Neural cell (in vitro differentiated cells): ENCODE measurements at regions not wholly inside any gene's neighbourhood (a gene's known extent, or its start where the extent isn't known, plus 50 kb on each side); places are given as distances from the start of the nearest gene placed in this dataset.

Experiments
- H2AFZ ChIP-seq: fragments of 200-600, 300-800 bp; sonication (generic), shearing (Covaris generic); 2 replicates; pipeline ENCODE4 v1.6.0; 2014; ENCODE audit warnings: low read depth, mild to moderate bottlenecking, antibody characterized with exemption, low read length, moderate library complexity
- H3F3A ChIP-seq: fragments of 200-600 bp; shearing (Covaris generic); 2 replicates; pipeline ENCODE4 v1.6.1; 2016; ENCODE audit warnings: mild to moderate bottlenecking, moderate library complexity, mixed read lengths, antibody characterized with exemption, low read length; ENCODE audit not compliant: insufficient read depth, poor library complexity, severe bottlenecking
- H3K27ac ChIP-seq: fragments of 200-600, 300-800 bp; sonication (generic), shearing (Covaris generic); 2 replicates; pipeline ENCODE4 v1.5.1; 2014; ENCODE audit warnings: mild to moderate bottlenecking, low read length, moderate library complexity
- H3K27me3 ChIP-seq: fragments of 300-800, 200-600 bp; sonication (generic), shearing (Covaris generic); 2 replicates; pipeline ENCODE4 v1.6.0; 2014; ENCODE audit warnings: mild to moderate bottlenecking, low read depth, low read length, moderate library complexity; ENCODE audit not compliant: insufficient read depth
- H3K36me3 ChIP-seq: fragments of 300-800, 200-600 bp; sonication (generic), shearing (Covaris generic); 2 replicates; pipeline ENCODE4 v1.5.1; 2014; ENCODE audit warnings: mild to moderate bottlenecking, antibody characterized with exemption, low read length, moderate library complexity; ENCODE audit not compliant: insufficient read depth
- H3K4me2 ChIP-seq: fragments of 300-800, 200-600 bp; sonication (generic), shearing (Covaris generic); 2 replicates; pipeline ENCODE4 v1.6.0; 2014; ENCODE audit warnings: mild to moderate bottlenecking, low read length
- H3K4me3 ChIP-seq: fragments of 300-800, 200-600 bp; sonication (generic), shearing (Covaris generic); 2 replicates; pipeline ENCODE4 v1.5.1; 2014; ENCODE audit warnings: mild to moderate bottlenecking, low read length, moderate library complexity
- H3K79me2 ChIP-seq: fragments of 200-600 bp; shearing (Covaris generic); replicated peaks from 2 replicates; pipeline ENCODE4 v1.6.0; 2014; ENCODE audit warnings: mild to moderate bottlenecking, low read length, moderate library complexity; ENCODE audit not compliant: insufficient read depth
- H3K9ac ChIP-seq: fragments of 300-800, 200-600 bp; sonication (generic), shearing (Covaris generic); 2 replicates; pipeline ENCODE4 v1.6.1; 2016; ENCODE audit warnings: mild to moderate bottlenecking, low read length, mixed read lengths
- H3K9me2 ChIP-seq: fragments of 200-600 bp; shearing (Covaris generic); 2 replicates; pipeline ENCODE4 v1.6.1; 2016; ENCODE audit warnings: mild to moderate bottlenecking, low read length, mixed read lengths; ENCODE audit not compliant: insufficient read depth
- H3K9me3 ChIP-seq: fragments of 200-600, 300-800 bp; sonication (generic), shearing (Covaris generic); 2 replicates; pipeline ENCODE4 v1.6.1; 2016; ENCODE audit warnings: mild to moderate bottlenecking, mixed run types, low read length, moderate library complexity, mixed read lengths
- H4K20me1 ChIP-seq: fragments of 200-600 bp; shearing (Covaris generic); 2 replicates; pipeline ENCODE4 v1.6.1; 2016; ENCODE audit warnings: mild to moderate bottlenecking, mixed run types; ENCODE audit not compliant: insufficient read depth
- CTCF ChIP-seq: fragments of 450-650 bp; IDR thresholded peaks from 2 replicates; pipeline ENCODE4 v1.5.1; 2014; ENCODE audit warnings: antibody characterized with exemption, mild to moderate bottlenecking, moderate library complexity; ENCODE audit not compliant: poor library complexity, severe bottlenecking
- EP300 ChIP-seq: fragments of 450-650 bp; conservative IDR thresholded peaks from 2 replicates; pipeline ENCODE4 v1.6.1; 2014; ENCODE audit warnings: antibody characterized with exemption, mild to moderate bottlenecking, moderate library complexity; ENCODE audit not compliant: poor library complexity, severe bottlenecking
- EZH2 ChIP-seq: fragments of 200-600, 300-800 bp; shearing (Covaris generic), sonication (generic); IDR thresholded peaks from 2 replicates; pipeline ENCODE4 v1.6.1; 2014; ENCODE audit warnings: antibody characterized with exemption, low read length, borderline replicate concordance, mild to moderate bottlenecking; ENCODE audit not compliant: insufficient read depth, poor library complexity, severe bottlenecking
- MXI1 ChIP-seq: fragments of 450-650 bp; conservative IDR thresholded peaks from 2 replicates; pipeline ENCODE4 v1.6.1; 2014; ENCODE audit warnings: antibody characterized with exemption, mild to moderate bottlenecking; ENCODE audit not compliant: poor library complexity, severe bottlenecking
- POLR2AphosphoS5 ChIP-seq: IDR thresholded peaks from 2 replicates; pipeline ENCODE4 v1.6.1; 2012
- RAD21 ChIP-seq: fragments of 450-650 bp; conservative IDR thresholded peaks from 2 replicates; pipeline ENCODE4 v1.6.1; 2014; ENCODE audit warnings: antibody characterized with exemption, mild to moderate bottlenecking, moderate library complexity
- REST ChIP-seq: IDR thresholded peaks from 2 replicates; pipeline ENCODE4 v1.6.1; 2012; ENCODE audit warnings: borderline replicate concordance
- SMC3 ChIP-seq: fragments of 450-650 bp; conservative IDR thresholded peaks from 2 replicates; pipeline ENCODE4 v1.6.1; 2014; ENCODE audit warnings: antibody characterized with exemption, mild to moderate bottlenecking, moderate library complexity; ENCODE audit not compliant: poor library complexity
- TAF1 ChIP-seq: IDR thresholded peaks from 2 replicates; pipeline ENCODE4 v1.6.1; 2012; ENCODE audit warnings: low read depth

GRCh38 chr9:99637641-99638040, 184.0 kb upstream of the NR4A3 start:
- Histone ChIP-seq H3K4me2 (no peak overlapping the region), H3K27me3 (no peaks in the 10 kb centered on the region), H3K4me3 (no peak overlapping the region), H2AFZ (no peak overlapping the region), H3K79me2 (no peaks in the 10 kb centered on the region), H3K36me3 (no peaks in the 10 kb centered on the region), H3K27ac (no peak overlapping the region), H3K9ac (no peak overlapping the region), H3K9me3 (peaks cover 4% of the 10 kb centered on the region), H3K9me2 (no peaks in the 10 kb centered on the region), H4K20me1 (no peaks in the 10 kb centered on the region), H3F3A (no peaks in the 10 kb centered on the region)
- TF ChIP-seq REST = no peak
- no peak for TF ChIP-seq CTCF
- no peak for TF ChIP-seq EZH2
- no peak for TF ChIP-seq RAD21
- no peak for TF ChIP-seq TAF1
- TF ChIP-seq MXI1 = no peak
- no peak for TF ChIP-seq SMC3
- no peak for TF ChIP-seq POLR2AphosphoS5
- TF ChIP-seq EP300 = no peak

GRCh38 chr9:99638971-99639370, 182.7 kb upstream of the NR4A3 start:
- H3K9ac ChIP-seq = no peak overlapping the region
- peaks cover 4% of the 10 kb centered on the region for H3K9me3 ChIP-seq
- H3K79me2 ChIP-seq = no peaks in the 10 kb centered on the region
- TF ChIP-seq REST = no peak
- no peak for TF ChIP-seq MXI1
- no peak for TF ChIP-seq CTCF
- TF ChIP-seq TAF1 = no peak
- TF ChIP-seq EP300 = no peak
- no peak for TF ChIP-seq POLR2AphosphoS5
- no peak for TF ChIP-seq SMC3
- TF ChIP-seq EZH2 = no peak
- TF ChIP-seq RAD21 = no peak
- no peak overlapping the region for H3K4me3 ChIP-seq
- no peaks in the 10 kb centered on the region for H4K20me1 ChIP-seq
- H3K27ac ChIP-seq = no peak overlapping the region
- H3K36me3 ChIP-seq = no peaks in the 10 kb centered on the region
- H2AFZ ChIP-seq = no peak overlapping the region
- no peaks in the 10 kb centered on the region for H3K9me2 ChIP-seq
- no peaks in the 10 kb centered on the region for H3F3A ChIP-seq
- H3K4me2 ChIP-seq = no peak overlapping the region
- H3K27me3 ChIP-seq = no peaks in the 10 kb centered on the region
